GM18502 (cell line): ENCODE measurements at regions not wholly inside any gene's neighbourhood (a gene's known extent, or its start where the extent isn't known, plus 50 kb on each side); places are given as distances from the start of the nearest gene placed in this dataset.

Experiments
- ATAC-seq: cut with Tn5 transposase; IDR thresholded peaks from one replicate; pipeline ENCODE4 v1.9.1; 2021; ENCODE audit warnings: mild to moderate bottlenecking; ENCODE audit not compliant: unreplicated experiment, poor library complexity

DNA sequence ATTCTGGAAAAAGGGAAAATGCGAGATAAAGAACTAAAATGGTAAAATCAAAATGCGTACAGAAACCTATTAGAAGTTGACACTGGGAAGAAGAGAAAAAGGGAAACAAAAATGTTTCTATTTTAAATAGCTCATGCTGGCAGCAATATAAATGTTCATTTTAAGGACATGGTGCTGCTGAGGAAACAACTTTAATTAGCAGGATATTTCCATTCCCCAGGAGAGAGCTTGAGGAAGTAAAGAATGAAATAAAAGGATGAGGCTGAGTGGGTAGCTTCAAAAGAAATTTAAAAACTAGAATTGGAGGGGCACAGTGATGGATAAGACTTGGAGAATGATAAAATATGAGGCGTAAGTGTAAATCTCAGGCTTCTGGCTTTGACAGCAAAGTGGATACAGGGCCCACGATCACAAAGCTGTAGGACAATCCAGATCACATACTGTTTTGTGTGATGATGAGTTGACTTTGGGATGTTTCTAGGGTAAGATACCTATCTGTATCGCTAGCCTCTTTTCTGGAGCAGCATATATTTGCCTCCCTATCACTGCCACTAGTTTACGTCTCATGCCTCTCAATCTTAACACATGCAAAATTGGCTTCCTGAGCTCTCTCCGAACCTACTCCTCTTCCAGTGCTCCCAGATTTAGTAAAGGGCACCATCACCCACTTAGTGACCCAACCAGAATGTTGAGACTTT lies 571.3 kb upstream of the MIR17HG start:
- ATAC-seq, result no peak

DNA sequence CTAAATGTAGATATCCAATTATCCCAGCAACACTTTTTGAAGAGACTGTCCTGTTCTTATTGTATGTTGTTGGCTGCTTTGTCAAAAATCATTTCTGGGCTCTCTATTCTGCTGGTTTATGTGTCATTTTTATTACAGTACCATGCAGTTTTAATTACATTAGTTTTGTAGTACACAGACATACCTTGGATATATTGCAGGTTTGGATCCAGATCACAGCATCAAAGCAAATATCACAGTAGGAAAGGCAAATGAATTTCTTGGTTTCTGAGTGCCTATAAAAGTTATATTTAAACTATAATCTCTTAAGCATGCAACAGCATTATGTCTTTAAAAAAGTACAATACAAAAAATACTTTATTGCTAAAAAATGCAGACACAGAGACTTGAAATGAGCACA lies 564.2 kb upstream of the MIR17HG start:
- ATAC-seq, result no peak

DNA sequence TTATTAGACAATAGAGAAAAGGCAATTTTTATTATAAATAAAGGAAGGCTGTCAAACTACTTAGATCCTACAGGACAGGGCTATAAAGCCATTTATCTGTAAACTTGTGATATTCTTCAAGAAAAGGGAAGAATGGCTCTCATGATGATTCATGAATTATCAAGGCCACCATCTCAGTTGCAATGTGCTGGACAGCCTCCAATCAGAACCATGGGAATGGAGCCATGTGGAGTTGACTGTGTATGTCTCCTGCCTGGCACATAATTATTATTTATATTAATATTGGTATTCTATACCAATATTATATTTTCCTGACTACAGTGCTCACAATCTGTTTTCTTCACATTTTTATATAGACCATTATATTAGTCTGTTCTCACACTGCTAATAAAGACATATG lies 560.5 kb upstream of the MIR17HG start:
- no peak for ATAC-seq

DNA sequence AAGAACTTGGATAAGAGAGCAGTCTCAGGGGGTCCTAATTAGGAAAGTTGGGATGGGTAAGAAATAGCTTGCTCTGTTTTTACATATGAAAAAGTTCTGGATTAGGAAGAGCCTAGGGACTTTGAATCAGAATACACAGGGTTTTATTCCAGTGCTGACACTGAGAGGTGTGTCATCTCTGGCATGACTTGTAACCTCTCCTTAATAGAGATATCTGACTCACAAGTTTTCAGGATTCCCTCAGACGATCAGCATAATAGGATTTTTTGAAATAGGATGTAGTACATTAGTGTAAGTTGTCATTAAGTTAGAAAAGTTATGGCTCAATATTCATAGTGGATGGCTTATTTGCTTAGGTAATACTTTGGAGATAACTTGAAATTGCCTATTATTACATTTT lies 555.2 kb upstream of the MIR17HG start:
- no peak for ATAC-seq

DNA sequence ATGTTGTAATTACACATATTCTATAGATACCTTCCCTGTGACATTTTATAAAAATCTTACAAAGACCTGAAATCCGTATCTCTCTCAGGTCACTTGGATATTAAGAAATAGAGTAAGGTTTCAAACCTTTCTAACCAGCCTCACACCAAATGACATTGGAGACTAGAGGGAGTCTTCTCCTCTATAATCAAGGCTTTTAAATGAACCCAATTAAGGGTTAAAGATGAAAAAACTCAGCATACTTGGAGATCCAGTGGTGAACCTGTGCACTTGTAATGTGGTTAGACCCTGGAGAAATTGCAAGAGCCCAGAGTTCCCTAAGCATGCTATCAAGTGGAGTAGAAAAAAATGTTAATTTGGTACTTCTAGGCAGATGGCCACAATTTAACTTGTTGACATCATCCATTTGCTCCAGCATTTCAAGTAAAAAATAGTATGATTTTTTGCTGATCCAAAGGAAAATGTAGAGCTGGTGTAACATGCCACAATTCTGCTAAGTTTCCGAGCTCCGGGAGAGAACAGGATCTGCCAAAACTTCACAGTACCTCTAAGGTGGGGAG lies 554.1 kb upstream of the MIR17HG start:
- no peak for ATAC-seq

DNA sequence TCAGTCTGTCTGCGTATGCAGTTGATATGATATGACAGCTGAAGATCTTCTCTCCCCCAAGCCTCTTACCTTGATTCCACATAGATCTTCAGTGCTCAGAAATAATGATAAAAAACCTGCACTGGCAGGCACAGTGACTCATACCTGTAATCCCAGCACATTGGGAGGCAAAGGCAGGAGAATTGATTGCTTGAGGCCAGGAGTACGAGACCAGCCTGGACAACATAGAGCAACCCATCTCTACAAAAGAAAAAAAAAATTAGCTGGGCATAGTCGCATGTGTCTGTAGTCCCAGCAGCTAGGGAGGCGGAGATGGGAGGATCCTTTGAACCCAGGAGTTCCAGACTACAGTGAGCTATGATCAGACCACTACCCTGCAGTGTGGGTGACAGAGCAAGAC lies 551.0 kb upstream of the MIR17HG start:
- no peak for ATAC-seq

DNA sequence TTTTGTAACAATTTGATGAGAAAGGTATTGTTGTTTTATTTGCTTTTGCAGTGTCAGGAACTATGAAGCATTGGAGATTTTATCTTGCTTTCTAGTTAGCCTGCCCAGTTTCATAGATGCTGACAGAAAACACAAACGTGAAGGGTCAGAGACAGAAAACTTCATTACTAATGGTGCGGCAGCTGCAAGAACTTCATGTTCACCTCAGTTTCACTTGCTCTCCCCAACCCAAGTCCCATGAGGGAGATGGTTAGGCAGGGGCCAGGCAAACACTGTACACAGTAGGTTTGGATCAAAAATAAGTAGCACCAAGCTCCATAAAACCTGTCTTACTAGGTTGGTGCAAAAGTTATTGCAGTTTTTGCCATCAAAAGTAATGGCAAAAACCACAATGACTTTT lies 550.2 kb upstream of the MIR17HG start:
- no peak for ATAC-seq

DNA sequence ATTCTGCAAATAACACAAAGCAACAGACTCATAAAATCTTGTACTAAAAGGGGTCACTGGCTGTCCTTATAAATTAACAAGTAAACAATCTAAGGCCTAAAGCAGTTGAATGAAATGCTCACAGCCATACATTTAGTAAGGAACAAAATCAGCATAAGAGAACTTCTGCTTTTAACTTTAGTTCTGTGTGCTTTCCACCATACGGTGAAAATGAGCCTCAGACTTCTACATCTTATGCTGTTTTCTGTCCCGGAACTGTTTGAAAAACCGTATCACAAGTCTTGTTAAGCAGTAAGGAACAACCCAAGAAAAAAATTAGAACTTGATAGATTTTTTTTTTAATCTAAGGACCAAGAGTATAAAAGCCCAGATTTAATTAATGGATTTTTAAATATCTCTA lies 549.1 kb upstream of the MIR17HG start:
- ATAC-seq, result no peak

DNA sequence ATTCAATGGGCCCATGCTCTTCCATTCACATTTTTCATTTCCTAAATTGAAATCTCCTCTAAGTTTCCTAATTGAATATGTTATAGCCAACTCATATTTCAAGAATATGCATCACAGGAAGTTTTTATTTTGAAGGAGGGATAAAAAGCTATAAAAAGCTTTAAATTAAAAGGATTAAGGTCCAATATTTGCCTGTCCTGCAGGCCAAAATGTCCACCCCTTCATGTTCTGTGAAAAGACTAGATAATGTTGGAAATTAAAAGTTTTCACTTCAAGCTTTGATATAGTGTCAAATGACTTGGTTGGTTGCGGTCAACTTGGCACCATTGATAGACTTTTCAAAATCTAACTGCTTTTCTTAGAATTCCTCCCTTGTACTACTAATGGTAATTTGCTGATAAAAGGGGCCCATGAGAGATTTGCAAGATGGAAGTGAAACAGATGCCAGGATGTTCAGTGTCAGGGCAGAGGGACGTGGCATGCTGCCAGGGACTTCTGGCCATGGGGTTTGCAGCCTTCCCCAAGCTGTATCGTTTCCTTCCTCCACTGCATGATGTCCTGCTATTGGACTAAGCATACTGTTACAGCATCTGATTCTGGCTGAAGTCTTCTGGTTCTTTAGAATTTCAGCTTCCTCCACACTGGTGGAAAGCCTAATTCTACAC lies 547.3 kb upstream of the MIR17HG start:
- ATAC-seq, result no peak

DNA sequence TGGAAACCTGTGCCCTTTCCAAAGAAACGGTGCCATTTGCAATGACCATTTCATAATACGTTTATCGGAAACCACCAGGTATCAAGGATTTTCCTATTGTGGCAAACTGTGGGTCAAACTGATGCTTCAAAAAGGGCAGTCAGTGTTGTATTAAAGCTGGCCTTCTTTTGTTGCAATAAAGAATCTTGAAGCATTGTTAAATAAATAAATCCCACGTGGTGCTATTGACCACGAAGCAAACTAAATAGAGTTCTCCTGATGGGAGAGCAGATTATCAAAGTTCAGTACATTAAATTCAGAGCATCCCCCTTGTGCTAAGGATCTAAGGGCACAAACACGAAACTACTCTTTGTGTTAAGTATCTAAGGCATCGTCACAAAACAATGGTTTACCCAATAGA lies 545.9 kb upstream of the MIR17HG start:
- no peak for ATAC-seq

DNA sequence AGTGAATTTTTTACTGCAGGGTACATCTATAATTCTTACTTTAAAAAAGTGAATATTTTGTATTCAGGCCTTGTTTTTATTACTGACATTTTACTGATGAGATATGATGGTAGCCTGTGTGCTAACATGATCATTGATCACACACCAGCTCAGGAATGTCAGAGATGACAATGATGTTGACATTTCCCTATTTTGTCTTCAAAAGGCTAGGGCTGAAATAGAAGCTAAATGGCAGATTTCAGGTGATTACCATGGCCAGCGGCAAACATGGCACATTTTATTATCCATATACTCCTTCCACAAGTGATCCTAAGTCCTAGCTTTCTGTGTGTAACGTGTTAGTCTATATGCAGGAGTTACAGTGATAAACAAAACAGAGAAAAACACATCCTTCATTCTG lies 544.3 kb upstream of the MIR17HG start:
- no peak for ATAC-seq

DNA sequence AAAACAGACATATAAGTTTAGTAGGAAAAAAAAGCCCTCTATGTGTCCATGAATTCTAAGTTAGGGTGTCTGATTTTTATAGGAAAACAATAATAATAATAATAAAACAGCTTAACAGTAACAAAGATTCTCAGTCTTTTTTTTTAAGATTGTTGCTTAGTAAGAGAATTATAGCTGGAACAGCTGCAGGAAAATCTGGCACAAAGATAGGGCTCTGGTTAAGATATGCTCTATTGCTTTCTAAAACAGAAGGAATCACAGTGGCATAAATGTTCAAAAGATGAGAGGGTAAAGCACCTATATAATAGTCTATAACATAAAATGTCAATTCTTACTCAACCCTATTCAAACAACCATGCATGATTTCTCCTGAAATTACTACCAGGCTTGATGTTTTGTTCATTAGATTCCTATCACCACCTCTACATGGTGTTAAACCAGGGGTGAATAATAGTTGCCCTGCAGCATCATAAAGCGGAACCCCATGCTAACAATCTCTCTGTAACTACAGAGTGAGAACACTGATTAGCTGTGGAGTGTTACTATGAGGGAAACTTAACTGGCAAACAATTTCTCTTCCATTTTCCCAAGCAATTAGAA lies 541.4 kb upstream of the MIR17HG start:
- ATAC-seq, result no peak

DNA sequence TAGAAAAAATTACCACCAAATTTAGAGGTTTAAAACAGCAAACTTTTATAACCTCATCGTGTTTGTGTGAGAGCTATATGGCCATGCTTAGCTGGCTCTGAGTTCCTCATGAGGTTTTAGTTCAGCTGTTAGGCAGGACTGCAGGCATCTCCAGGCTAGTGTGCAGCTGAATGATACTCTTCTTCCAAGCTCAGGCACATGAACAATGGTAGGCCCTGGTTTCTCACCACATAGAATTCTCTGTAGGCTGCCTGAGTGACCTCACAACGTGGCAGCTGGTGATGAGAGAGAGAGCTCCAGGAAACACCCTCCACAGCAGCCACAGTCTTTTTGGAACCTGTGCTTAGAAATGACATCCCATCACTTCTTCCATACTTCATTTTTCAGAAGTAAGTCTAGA lies 540.6 kb upstream of the MIR17HG start:
- no peak for ATAC-seq

DNA sequence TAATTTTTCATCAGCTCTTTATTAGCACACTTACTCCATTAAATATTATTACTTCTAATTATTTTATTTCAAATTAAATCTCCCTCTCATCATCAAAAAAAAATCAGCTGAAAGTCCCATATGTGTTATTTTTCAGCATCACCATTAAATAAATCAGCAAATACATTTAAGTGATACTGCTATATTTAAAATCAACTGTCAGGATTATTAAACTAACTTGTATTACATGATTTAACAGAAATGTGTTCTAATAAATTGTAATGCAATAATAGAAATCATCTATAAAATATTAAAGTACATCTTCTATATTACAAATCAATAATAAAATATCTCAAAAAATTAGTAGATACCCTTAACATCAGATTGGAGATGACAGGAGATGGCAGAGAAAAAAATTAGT lies 538.6 kb upstream of the MIR17HG start:
- no peak for ATAC-seq

DNA sequence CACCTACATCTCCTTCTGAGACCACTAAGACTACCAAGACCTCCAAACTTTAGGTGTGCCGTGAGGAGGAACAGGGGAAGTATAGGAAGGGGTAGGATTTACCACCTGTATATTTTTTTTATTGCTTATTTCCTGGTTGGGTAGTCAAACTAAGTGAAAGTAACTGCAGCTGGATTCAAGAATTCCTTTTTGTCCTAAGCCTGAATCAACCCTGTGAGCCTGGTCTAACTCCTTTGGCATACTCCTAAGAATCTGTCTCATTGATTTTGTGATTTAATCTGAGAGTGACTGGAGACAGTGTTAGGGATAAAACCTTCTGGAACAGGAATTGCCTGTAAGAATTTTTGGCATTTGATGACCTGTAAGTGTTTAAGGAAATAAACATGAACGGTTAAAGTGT lies 523.5 kb upstream of the MIR17HG start:
- ATAC-seq, result no peak

DNA sequence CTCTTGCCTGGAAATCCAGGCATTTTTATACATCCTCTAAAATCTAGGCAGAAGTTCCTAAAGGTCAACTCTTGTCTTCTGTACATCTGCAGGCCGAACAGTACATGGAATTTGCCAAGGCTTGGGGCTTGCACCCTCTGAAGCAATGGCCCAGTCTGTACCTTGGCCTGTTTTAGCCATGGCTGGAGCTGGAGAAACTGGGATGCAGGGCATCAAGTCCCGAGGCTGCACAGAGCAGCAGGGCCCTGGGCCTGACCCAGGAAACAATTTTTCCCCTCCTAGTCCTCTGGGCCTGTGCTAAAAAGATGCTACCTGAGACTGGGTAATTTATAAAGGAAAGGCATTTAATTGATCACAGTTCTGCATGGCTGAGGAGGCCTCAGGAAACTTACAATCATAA lies 520.8 kb upstream of the MIR17HG start:
- no peak for ATAC-seq

DNA sequence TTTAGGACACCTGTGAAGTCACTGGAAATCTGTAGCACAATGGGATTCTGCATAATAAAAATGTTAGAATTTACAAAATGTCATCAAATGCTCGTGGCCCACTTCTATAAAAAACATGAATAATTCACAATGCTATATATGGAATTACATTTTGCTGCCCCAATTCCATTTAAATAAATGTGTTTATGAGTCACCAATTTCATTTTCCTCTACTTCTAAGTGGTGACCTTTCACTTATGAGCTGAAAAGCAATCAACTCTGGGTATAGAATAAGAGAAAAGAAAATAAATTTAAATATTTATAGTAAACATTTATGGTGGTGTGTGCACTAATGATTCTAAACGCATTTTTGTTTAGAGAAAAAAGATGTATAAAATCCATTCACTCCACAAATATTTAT lies 516.7 kb upstream of the MIR17HG start:
- no peak for ATAC-seq

DNA sequence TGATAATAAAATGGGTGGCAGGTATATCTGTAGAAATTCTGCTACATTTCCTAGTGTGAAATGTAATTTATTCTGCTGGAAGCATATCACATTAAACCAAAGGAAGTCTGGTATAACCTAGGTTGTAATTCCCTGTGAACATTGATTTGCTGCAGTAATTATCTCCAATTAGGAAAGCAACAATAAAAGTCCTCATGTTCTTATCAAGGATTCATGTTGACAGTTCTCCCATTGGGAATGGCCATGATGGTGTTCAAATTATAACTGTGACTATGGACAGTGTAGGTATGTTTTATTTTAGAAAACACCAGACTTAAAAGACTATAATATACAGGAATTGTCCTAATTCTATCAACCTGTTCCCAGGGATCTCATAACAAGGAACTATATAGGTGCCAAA lies 513.5 kb upstream of the MIR17HG start:
- ATAC-seq, result no peak

DNA sequence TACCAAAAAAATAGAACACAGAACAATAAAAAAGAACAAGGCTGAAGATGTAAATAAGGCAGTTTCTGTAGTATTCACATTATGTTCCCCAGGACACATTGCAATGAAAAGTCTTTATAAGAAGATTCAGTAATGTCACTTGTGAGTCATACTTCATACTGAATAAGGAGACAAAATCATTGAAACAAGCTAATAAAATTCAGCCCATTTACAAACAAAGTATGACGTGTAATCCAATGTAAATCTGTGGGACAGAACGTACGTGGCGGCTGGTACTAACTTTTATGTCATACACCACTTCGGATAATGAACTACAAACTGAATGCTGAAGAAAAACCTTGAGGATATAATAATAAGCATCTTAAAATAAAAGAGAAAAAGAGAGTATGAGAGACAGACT lies 512.8 kb upstream of the MIR17HG start:
- ATAC-seq, result no peak

DNA sequence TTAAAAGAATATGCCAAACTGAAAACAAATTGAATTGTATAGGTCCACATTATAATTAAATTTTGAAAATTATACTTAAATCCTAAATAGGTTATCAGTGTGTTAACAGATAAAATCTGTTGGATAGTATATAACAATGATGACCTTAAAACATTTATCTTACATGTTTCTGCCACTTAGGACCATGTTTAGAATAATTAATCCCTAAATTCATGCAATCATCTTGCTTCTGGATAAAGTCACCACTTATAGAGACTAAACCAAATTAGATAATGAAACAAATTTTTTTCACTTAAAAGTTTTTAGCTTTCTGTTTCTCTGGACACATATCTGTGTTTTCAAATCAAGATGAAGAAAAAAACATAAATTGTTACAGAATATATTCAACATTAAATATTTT lies 511.7 kb upstream of the MIR17HG start:
- ATAC-seq, result no peak

DNA sequence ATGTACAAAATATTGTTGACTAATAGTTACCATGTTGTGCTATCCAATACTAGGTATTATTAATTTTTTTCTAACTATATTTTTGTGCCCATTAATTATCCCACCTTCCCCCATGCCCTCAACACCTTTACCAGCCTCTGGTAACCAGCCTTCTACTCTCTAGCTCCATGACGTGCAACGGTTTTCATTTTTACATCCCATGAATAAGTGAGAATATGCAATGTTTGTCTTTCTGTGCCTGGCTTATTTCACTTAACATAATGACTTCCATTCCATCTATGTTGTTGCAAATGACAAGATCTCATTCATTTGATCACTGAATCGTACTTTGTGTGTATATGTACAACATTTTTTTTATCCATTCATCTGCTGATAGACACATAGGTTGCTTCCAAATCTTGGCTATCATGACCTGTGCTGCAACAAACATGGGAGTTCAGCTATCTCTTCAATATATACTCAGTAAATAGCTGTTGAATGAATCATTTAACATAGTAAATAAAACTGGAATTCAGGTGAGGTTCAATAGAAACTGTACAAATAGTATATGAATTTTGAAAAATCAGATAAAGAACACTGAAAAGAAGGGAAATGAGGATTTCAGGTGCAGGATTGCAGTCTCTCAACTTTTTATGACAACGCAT lies 509.0 kb upstream of the MIR17HG start:
- ATAC-seq, result no peak
